MM.1S (cell line): ENCODE measurements at regions not wholly inside any gene's neighbourhood (a gene's known extent, or its start where the extent isn't known, plus 50 kb on each side); places are given as distances from the start of the nearest gene placed in this dataset.

Experiments
- DNase-seq: peaks from one replicate; pipeline ENCODE4 v3.0.0-alpha.2; 2015
- H2AFZ ChIP-seq: fragments of 300-600 bp; sonication (generic); 2 replicates; pipeline ENCODE4 v1.6.0; 2016; ENCODE audit warnings: antibody characterized with exemption, low read length
- H3F3A ChIP-seq: fragments of 300-600 bp; sonication (generic); 2 replicates; pipeline ENCODE4 v1.6.1; 2016; ENCODE audit warnings: mild to moderate bottlenecking, antibody characterized with exemption, low read length, moderate library complexity, mixed read lengths; ENCODE audit not compliant: insufficient read depth
- H3K27ac ChIP-seq: fragments of 300-600 bp; sonication (generic); 2 replicates; pipeline ENCODE4 v1.5.1; 2016; ENCODE audit warnings: mild to moderate bottlenecking, low read length
- H3K27me3 ChIP-seq: fragments of 300-600 bp; sonication (generic); replicated peaks from 2 replicates; pipeline ENCODE4 v1.6.0; 2016; ENCODE audit warnings: low read length; ENCODE audit not compliant: insufficient read depth
- H3K36me3 ChIP-seq: fragments of 300-600 bp; sonication (generic); replicated peaks from 2 replicates; pipeline ENCODE4 v1.6.1; 2016; ENCODE audit warnings: mild to moderate bottlenecking, low read length, mixed read lengths; ENCODE audit not compliant: insufficient read depth
- H3K4me1 ChIP-seq: fragments of 300-600 bp; sonication (generic); 2 replicates; pipeline ENCODE4 v1.6.1; 2016; ENCODE audit warnings: low read length, mixed read lengths
- H3K4me2 ChIP-seq: fragments of 300-600 bp; sonication (generic); 2 replicates; pipeline ENCODE4 v1.6.0; 2016; ENCODE audit warnings: low read depth, low read length
- H3K4me3 ChIP-seq: fragments of 300-600 bp; sonication (generic); 2 replicates; pipeline ENCODE4 v1.5.1; 2016; ENCODE audit warnings: low read length, mixed read lengths
- H3K79me2 ChIP-seq: fragments of 300-600 bp; sonication (generic); 2 replicates; pipeline ENCODE4 v1.6.1; 2016; ENCODE audit warnings: mixed run types, low read length, mixed read lengths
- H3K9ac ChIP-seq: fragments of 300-600 bp; sonication (generic); 2 replicates; pipeline ENCODE4 v1.6.1; 2016; ENCODE audit warnings: low read length, mixed read lengths
- H3K9me2 ChIP-seq: fragments of 300-600 bp; sonication (generic); replicated peaks from 2 replicates; pipeline ENCODE4 v1.6.1; 2016; ENCODE audit warnings: mild to moderate bottlenecking, low read length, mixed read lengths; ENCODE audit not compliant: insufficient read depth
- H3K9me3 ChIP-seq: fragments of 300-600 bp; sonication (generic); replicated peaks from 2 replicates; pipeline ENCODE4 v1.6.1; 2016; ENCODE audit warnings: mild to moderate bottlenecking, low read length, mixed read lengths; ENCODE audit not compliant: insufficient read depth
- H4K20me1 ChIP-seq: fragments of 300-600 bp; sonication (generic); 2 replicates; pipeline ENCODE4 v1.6.1; 2016; ENCODE audit warnings: mild to moderate bottlenecking, low read length, moderate library complexity, mixed read lengths; ENCODE audit not compliant: insufficient read depth
- CTCF ChIP-seq: fragments of 300-600 bp; sonication (generic); IDR thresholded peaks from 2 replicates; pipeline ENCODE4 v1.5.1; 2016; ENCODE audit warnings: antibody characterized with exemption, low read length, mixed read lengths
- EZH2 ChIP-seq: fragments of 300-600 bp; sonication (generic); optimal IDR thresholded peaks from 2 replicates; pipeline ENCODE3; 2017; ENCODE audit warnings: low read depth, mild to moderate bottlenecking, antibody characterized with exemption, low read length, mixed read lengths
- EZH2phosphoT487 ChIP-seq: fragments of 300-600 bp; sonication (generic); IDR thresholded peaks from 2 replicates; pipeline ENCODE4 v1.6.1; 2018; ENCODE audit warnings: antibody characterized with exemption, low read length

- H3K9me2 ChIP-seq: no peaks in the 10 kb centered on the region
- DNase-seq: no peak
- H3K4me2 ChIP-seq: no peak overlapping the region
- no peak overlapping the region for H3K4me3 ChIP-seq
- TF ChIP-seq EZH2phosphoT487 (no peak), CTCF (no peak), EZH2 (no peak)
- H3F3A ChIP-seq: no peaks in the 10 kb centered on the region
- H3K4me1 ChIP-seq: no peaks in the 10 kb centered on the region
- H2AFZ ChIP-seq: no peak overlapping the region
- no peaks in the 10 kb centered on the region for H4K20me1 ChIP-seq
- H3K36me3 ChIP-seq: no peaks in the 10 kb centered on the region
- H3K27ac ChIP-seq: no peak overlapping the region
- H3K9ac ChIP-seq: no peak overlapping the region
- no peaks in the 10 kb centered on the region for H3K79me2 ChIP-seq
- no peaks in the 10 kb centered on the region for H3K9me3 ChIP-seq
- no peaks in the 10 kb centered on the region for H3K27me3 ChIP-seq
Observed at GRCh38 chr6:87837876-87838275, 135.8 kb upstream of the AKIRIN2 start.

- no peak for TF ChIP-seq CTCF
- no peak for TF ChIP-seq EZH2phosphoT487
- no peak for TF ChIP-seq EZH2
- DNase-seq: no peak
- H3K9ac ChIP-seq: no peak overlapping the region
- no peaks in the 10 kb centered on the region for H4K20me1 ChIP-seq
- H3K27me3 ChIP-seq: no peaks in the 10 kb centered on the region
- H3K36me3 ChIP-seq: no peaks in the 10 kb centered on the region
- no peaks in the 10 kb centered on the region for H3K79me2 ChIP-seq
- no peaks in the 10 kb centered on the region for H3K9me3 ChIP-seq
- 0 out of 2 replicates have a peak, but pooled peaks cover 3% of the 10 kb centered on the region for H3K4me1 ChIP-seq
- no peak overlapping the region for H3K4me2 ChIP-seq
- H3F3A ChIP-seq: no peaks in the 10 kb centered on the region
- H3K27ac ChIP-seq: no peak overlapping the region
- H3K4me3 ChIP-seq: no peak overlapping the region
- H2AFZ ChIP-seq: no peak overlapping the region
- H3K9me2 ChIP-seq: no peaks in the 10 kb centered on the region
Observed at GRCh38 chr6:87837444-87837843, 135.4 kb upstream of the AKIRIN2 start.

- Histone ChIP-seq H3K27ac (peak overlapping the region; percentile 27; the same call in 1 of the 2 replicates), H3K9me3 (no peaks in the 10 kb centered on the region), H3K4me1 (peaks cover 9% of the 10 kb centered on the region; the same call in 1 of the 2 replicates), H3K36me3 (no peaks in the 10 kb centered on the region), H3K4me3 (peak overlapping the region; percentile 59), H3K9me2 (no peaks in the 10 kb centered on the region), H3F3A (no peaks in the 10 kb centered on the region), H4K20me1 (no peaks in the 10 kb centered on the region), H3K9ac (peak overlapping the region; percentile 67), H2AFZ (peak overlapping the region; percentile 86), H3K79me2 (no peaks in the 10 kb centered on the region), H3K27me3 (no peaks in the 10 kb centered on the region), H3K4me2 (peak overlapping the region; percentile 64)
- peak; percentile 64 for DNase-seq
- TF ChIP-seq EZH2 (no peak), CTCF (peak; percentile 70), EZH2phosphoT487 (no peak)
Observed at GRCh38 chr6:87832025-87832825, 130.2 kb upstream of the AKIRIN2 start.
